ENCODE measurements at regions not wholly inside any gene's neighbourhood (a gene's known extent, or its start where the extent isn't known, plus 50 kb on each side); places are given as distances from the start of the nearest gene placed in this dataset.

DNA sequence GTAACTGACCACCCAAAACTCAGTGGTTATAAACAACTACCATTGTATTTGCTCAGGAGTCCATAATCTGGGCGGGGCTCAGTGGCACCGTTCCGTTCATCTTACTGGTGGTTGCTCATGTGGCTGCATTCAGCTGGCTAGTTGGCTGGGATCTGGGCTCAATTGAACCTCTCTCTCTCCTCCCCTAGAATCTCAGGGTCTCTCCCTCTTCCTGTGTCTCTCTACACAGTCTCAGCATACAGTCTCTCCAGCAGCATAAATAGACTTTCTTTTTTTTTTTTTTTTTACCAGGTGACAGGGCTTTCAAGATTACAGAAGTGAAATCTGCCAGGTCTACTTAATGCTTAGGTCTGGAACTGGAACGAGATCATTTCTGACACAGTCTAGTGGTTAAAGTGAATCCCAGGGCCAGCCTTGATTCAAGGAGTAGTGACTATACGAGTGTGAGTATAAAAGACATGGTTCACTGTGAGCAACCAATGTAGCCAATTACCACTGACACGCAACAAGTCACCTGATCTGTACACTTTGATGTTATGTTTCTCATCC lies 193.7 kb upstream of the ESRRG start:
- H3K27me3 ChIP-seq, result no peaks in the 10 kb centered on the region
- DNase-seq (no peak), ATAC-seq (no peak)
- no peak overlapping the region for H3K4me3 ChIP-seq
- TF ChIP-seq POLR2A (IDR thresholded peaks at IDR 0.05), result no peak
- TF ChIP-seq, protein P1, sequence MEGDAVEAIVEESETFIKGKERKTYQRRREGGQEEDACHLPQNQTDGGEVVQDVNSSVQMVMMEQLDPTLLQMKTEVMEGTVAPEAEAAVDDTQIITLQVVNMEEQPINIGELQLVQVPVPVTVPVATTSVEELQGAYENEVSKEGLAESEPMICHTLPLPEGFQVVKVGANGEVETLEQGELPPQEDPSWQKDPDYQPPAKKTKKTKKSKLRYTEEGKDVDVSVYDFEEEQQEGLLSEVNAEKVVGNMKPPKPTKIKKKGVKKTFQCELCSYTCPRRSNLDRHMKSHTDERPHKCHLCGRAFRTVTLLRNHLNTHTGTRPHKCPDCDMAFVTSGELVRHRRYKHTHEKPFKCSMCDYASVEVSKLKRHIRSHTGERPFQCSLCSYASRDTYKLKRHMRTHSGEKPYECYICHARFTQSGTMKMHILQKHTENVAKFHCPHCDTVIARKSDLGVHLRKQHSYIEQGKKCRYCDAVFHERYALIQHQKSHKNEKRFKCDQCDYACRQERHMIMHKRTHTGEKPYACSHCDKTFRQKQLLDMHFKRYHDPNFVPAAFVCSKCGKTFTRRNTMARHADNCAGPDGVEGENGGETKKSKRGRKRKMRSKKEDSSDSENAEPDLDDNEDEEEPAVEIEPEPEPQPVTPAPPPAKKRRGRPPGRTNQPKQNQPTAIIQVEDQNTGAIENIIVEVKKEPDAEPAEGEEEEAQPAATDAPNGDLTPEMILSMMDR (IDR thresholded peaks at IDR 0.05), result no peak
- no peaks in the 10 kb centered on the region for H3K4me1 ChIP-seq
- intact Hi-C loops (cut with DNase I), result no loop called here
- no peak overlapping the region for H3K27ac ChIP-seq
- 65% methylated on average over 3 of the region's 6 CpGs for WGBS (ENCODE audit: insufficient coverage, low coverage, low lambda C conversion rate, missing lambda C conversion rate)
- H3K36me3 ChIP-seq, result no peaks in the 10 kb centered on the region
- H3K9me3 ChIP-seq, result no peaks in the 10 kb centered on the region

DNA sequence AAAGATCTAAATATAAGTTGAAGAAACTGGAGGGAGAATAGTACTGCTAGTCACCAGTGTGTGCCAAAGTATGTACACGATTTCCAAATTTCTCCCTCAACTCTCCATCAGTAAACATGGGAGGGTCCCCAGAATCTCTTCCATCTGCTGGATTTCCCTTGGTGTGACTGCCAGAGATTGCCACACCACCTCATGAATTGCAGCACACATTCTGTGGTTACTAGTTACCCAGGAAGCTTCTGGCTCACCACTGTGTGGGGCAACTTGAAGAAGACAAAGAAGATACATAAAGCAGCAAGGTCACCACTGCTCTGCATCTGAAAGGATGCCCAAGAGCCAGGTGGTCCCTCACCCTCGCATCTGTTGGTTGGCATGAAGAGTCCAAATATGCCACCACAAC lies 191.7 kb upstream of the ESRRG start:
- no peaks in the 10 kb centered on the region for H3K9me3 ChIP-seq
- TF ChIP-seq, protein P1 (IDR thresholded peaks at IDR 0.05), result no peak
- DNase-seq (no peak), ATAC-seq (no peak)
- H3K27me3 ChIP-seq, result no peaks in the 10 kb centered on the region
- H3K27ac ChIP-seq, result no peak overlapping the region
- H3K4me3 ChIP-seq, result no peak overlapping the region
- WGBS (ENCODE audit: insufficient coverage, low coverage, low lambda C conversion rate, missing lambda C conversion rate), result 40% methylated on average over 2 of the region's 2 CpGs
- no peaks in the 10 kb centered on the region for H3K4me1 ChIP-seq
- H3K36me3 ChIP-seq, result no peaks in the 10 kb centered on the region
- intact Hi-C loops (cut with DNase I), result no loop called here

DNA sequence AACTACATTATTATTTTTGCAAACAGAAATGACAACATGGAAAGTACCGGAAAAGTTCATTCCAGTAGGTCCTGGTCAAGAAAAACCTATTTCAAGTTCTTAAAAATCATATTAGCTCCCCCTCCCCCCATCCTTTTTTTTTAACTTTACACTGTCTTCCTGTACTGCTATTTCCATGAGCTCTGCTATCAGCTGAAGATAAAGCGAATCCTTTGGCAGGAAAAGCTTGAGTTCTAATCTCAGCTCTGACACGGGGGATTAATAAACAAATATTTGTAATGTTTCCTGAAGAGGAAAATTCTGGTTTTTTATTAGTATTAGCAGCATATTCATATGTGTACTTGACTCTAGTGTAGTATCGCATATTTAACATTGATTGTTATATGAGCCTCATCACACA lies 190.7 kb upstream of the ESRRG start:
- no peaks in the 10 kb centered on the region for H3K9me3 ChIP-seq
- intact Hi-C loops (cut with DNase I), result no loop called here

DNA sequence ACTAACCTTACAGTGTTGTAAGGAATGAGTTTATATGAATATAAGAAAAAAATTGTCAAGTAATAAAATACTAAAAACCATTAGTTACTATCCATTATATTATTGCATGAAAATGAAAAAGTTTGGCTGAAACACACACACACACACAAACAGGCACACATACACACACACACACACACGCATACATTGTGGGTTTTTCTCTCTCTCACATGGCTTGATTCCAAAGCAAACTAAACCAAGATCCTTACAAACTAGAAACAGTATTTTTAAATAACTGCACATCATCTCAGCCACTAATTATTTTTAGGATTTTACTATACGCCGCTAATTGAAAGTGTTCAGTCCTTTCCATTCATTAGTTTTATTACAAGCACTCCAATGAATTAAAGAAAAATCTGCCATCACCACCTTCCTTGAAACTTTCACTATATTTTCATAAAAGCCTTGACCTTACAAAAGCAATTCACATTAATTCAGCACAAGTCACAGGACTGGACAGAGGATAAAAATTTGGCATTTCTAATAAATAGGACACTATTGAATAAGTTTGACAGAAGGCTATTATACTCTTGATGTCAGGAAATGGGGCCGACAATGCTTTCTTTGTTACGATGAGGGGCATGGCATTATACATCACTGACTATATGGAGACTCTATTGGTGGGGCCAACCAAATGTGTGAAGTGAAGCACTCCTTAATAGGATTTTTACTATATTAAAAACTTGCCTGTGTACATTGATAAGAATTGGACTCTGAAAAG lies 187.0 kb upstream of the ESRRG start:
- intact Hi-C loops (cut with DNase I), result no loop called here
- TF ChIP-seq, protein P1 (IDR thresholded peaks at IDR 0.05), result no peak
- TF ChIP-seq POLR2A (IDR thresholded peaks at IDR 0.05), result no peak
- 74% methylated on average over 5 of the region's 5 CpGs for WGBS (ENCODE audit: insufficient coverage, low coverage, low lambda C conversion rate, missing lambda C conversion rate)
- Histone ChIP-seq H3K4me3 (no peak overlapping the region), H3K27me3 (no peaks in the 10 kb centered on the region), H3K9me3 (no peaks in the 10 kb centered on the region), H3K27ac (no peak overlapping the region), H3K36me3 (no peaks in the 10 kb centered on the region), H3K4me1 (no peaks in the 10 kb centered on the region)
- ATAC-seq (no peak), DNase-seq (no peak)

More for the DNA sequence above, 190.7 kb upstream of the ESRRG start:
- Histone ChIP-seq H3K27ac (no peak overlapping the region), H3K4me3 (no peak overlapping the region), H3K27me3 (no peaks in the 10 kb centered on the region), H3K36me3 (no peaks in the 10 kb centered on the region), H3K4me1 (no peaks in the 10 kb centered on the region)
- DNase-seq (no peak), ATAC-seq (peak in 3 of 4 donors; percentile 28 to 50 (median 38))
- no peak for TF ChIP-seq POLR2A (IDR thresholded peaks at IDR 0.05)
- TF ChIP-seq, protein P1 (IDR thresholded peaks at IDR 0.05), result no peak
- WGBS (ENCODE audit: insufficient coverage, low coverage, low lambda C conversion rate, missing lambda C conversion rate), result 36% methylated on average over 4 of the region's 4 CpGs
